BE2C (cell line): ENCODE measurements at regions not wholly inside any gene's neighbourhood (a gene's known extent, or its start where the extent isn't known, plus 50 kb on each side); places are given as distances from the start of the nearest gene placed in this dataset.

Experiments used
- DNase-seq: peaks from one replicate; pipeline ENCODE4 v3.0.0-alpha.2; 2020
- H3K27me3 ChIP-seq: fragments of 250-450 bp; sonication (Bioruptor Pico); 2 replicates; pipeline ENCODE4 v1.5.1; 2020; ENCODE audit warnings: mild to moderate bottlenecking
- H3K36me3 ChIP-seq: fragments of 250-450 bp; sonication (Bioruptor Pico); 2 replicates; pipeline ENCODE4 v1.5.1; 2020; ENCODE audit warnings: mild to moderate bottlenecking
- H3K4me1 ChIP-seq: fragments of 250-450 bp; sonication (Bioruptor Pico); 2 replicates; pipeline ENCODE4 v1.5.1; 2020
- H3K4me3 ChIP-seq: 2 replicates; pipeline ENCODE4 v1.5.1; 2011; ENCODE audit warnings: low read depth, low read length
- H3K9me3 ChIP-seq: fragments of 250-450 bp; sonication (Bioruptor Pico); 2 replicates; pipeline ENCODE4 v1.5.1; 2020
- CTCF ChIP-seq: IDR thresholded peaks from 2 replicates; pipeline ENCODE4 v1.5.1; 2012; ENCODE audit warnings: mild to moderate bottlenecking, low read depth, low read length

- Histone ChIP-seq H3K36me3 (no peaks in the 10 kb centered on the region), H3K9me3 (no peaks in the 10 kb centered on the region), H3K4me1 (no peaks in the 10 kb centered on the region), H3K27me3 (no peaks in the 10 kb centered on the region), H3K4me3 (no peak overlapping the region)
- no peak for DNase-seq
- no peak for TF ChIP-seq CTCF
These were observed 184.4 kb upstream of the CDH11 start for GRCh38 chr16:65306300-65306699.

GRCh38 chr16:65305266-65305959, 183.6 kb upstream of the CDH11 start:
- H3K4me3 ChIP-seq: no peak overlapping the region
- H3K4me1 ChIP-seq: no peaks in the 10 kb centered on the region
- DNase-seq: no peak
- H3K27me3 ChIP-seq: no peaks in the 10 kb centered on the region
- no peaks in the 10 kb centered on the region for H3K36me3 ChIP-seq
- TF ChIP-seq CTCF: no peak
- H3K9me3 ChIP-seq: no peaks in the 10 kb centered on the region

- H3K9me3 ChIP-seq: no peaks in the 10 kb centered on the region
- H3K4me3 ChIP-seq: no peak overlapping the region
- H3K4me1 ChIP-seq: no peaks in the 10 kb centered on the region
- DNase-seq: no peak
- H3K36me3 ChIP-seq: no peaks in the 10 kb centered on the region
- TF ChIP-seq CTCF: no peak
- H3K27me3 ChIP-seq: no peaks in the 10 kb centered on the region
These were observed 179.2 kb upstream of the CDH11 start for GRCh38 chr16:65301029-65301428.

GRCh38 chr16:65297453-65297852, 175.6 kb upstream of the CDH11 start:
- TF ChIP-seq CTCF: no peak
- Histone ChIP-seq H3K4me3 (no peak overlapping the region), H3K36me3 (no peaks in the 10 kb centered on the region), H3K27me3 (no peaks in the 10 kb centered on the region), H3K4me1 (no peaks in the 10 kb centered on the region), H3K9me3 (no peaks in the 10 kb centered on the region)
- DNase-seq: no peak

GRCh38 chr16:65295527-65295926, 173.7 kb upstream of the CDH11 start:
- DNase-seq: no peak
- H3K36me3 ChIP-seq: no peaks in the 10 kb centered on the region
- no peaks in the 10 kb centered on the region for H3K27me3 ChIP-seq
- TF ChIP-seq CTCF: no peak
- H3K4me3 ChIP-seq: no peak overlapping the region
- no peaks in the 10 kb centered on the region for H3K9me3 ChIP-seq
- no peaks in the 10 kb centered on the region for H3K4me1 ChIP-seq

- Histone ChIP-seq H3K9me3 (no peaks in the 10 kb centered on the region), H3K36me3 (no peaks in the 10 kb centered on the region), H3K4me1 (no peaks in the 10 kb centered on the region), H3K4me3 (no peak overlapping the region), H3K27me3 (no peaks in the 10 kb centered on the region)
- no peak for DNase-seq
- TF ChIP-seq CTCF: no peak
These were observed 172.8 kb upstream of the CDH11 start for GRCh38 chr16:65294708-65295107.
